Astrocyte of the cerebellum (primary cell): ENCODE measurements at regions not wholly inside any gene's neighbourhood (a gene's known extent, or its start where the extent isn't known, plus 50 kb on each side); places are given as distances from the start of the nearest gene placed in this dataset.

ENCODE experiments used
- DNase-seq: peaks from one replicate; pipeline ENCODE4 v3.0.0-alpha.2; 2011; ENCODE audit warnings: low read depth
- H3K4me3 ChIP-seq: 2 replicates; pipeline ENCODE4 v1.5.1; 2011; ENCODE audit warnings: mild to moderate bottlenecking, low read depth, low read length, moderate library complexity
- CTCF ChIP-seq: IDR thresholded peaks from 2 replicates; pipeline ENCODE4 v1.5.1; 2012; ENCODE audit warnings: low read length, low read depth, moderate library complexity, mild to moderate bottlenecking; ENCODE audit errors: missing control alignments
- in situ Hi-C: cut with HindIII; loops from 2 replicates; pipeline ENCODE4 v1.10.0; 2017; ENCODE audit warnings: low sequenced_read_pairs

GRCh38 chr10:111479966-111480365 lies 403.1 kb downstream of the ADRA2A start:
- DNase-seq, result no peak
- in situ Hi-C loops, result loop anchor here (5.0 to 25.0 kb wide), 2 partner anchors 37 to 93 kb away; no protein-coding TSS in a partner anchor
- no peak overlapping the region for H3K4me3 ChIP-seq
- no peak for TF ChIP-seq CTCF

GRCh38 chr10:111481261-111481826 lies 404.5 kb downstream of the ADRA2A start:
- H3K4me3 ChIP-seq, result no peak overlapping the region
- DNase-seq, result no peak
- in situ Hi-C loops, result loop anchor here (5.0 to 25.0 kb wide), 2 partner anchors 36 to 94 kb away; no protein-coding TSS in a partner anchor
- no peak for TF ChIP-seq CTCF

GRCh38 chr10:111481866-111482265 lies 405.0 kb downstream of the ADRA2A start:
- no peak for TF ChIP-seq CTCF
- in situ Hi-C loops, result loop anchor here (5.0 to 25.0 kb wide), 2 partner anchors 35 to 95 kb away; no protein-coding TSS in a partner anchor
- H3K4me3 ChIP-seq, result no peak overlapping the region
- no peak for DNase-seq

GRCh38 chr10:111482621-111483216 lies 405.9 kb downstream of the ADRA2A start:
- in situ Hi-C loops, result loop anchor here (5.0 to 25.0 kb wide), 2 partner anchors 35 to 95 kb away; no protein-coding TSS in a partner anchor
- no peak overlapping the region for H3K4me3 ChIP-seq
- no peak for DNase-seq
- no peak for TF ChIP-seq CTCF

- no peak for DNase-seq
- in situ Hi-C loops, result loop anchor here (25.0 kb wide), 1 partner anchor 98 kb away; no protein-coding TSS in a partner anchor
- H3K4me3 ChIP-seq, result no peak overlapping the region
- no peak for TF ChIP-seq CTCF
Measured at GRCh38 chr10:111485767-111486166, 408.9 kb downstream of the ADRA2A start.

- in situ Hi-C loops, result loop anchor here (25.0 kb wide), 1 partner anchor 99 kb away; no protein-coding TSS in a partner anchor
Measured at GRCh38 chr10:111486346-111486745, 409.5 kb downstream of the ADRA2A start.

More at GRCh38 chr10:111486346-111486745, 409.5 kb downstream of the ADRA2A start:
- no peak for TF ChIP-seq CTCF
- DNase-seq, result no peak
- H3K4me3 ChIP-seq, result no peak overlapping the region
